Endothelial cell of umbilical vein (primary cell): ENCODE measurements at regions not wholly inside any gene's neighbourhood (a gene's known extent, or its start where the extent isn't known, plus 50 kb on each side); places are given as distances from the start of the nearest gene placed in this dataset.

Source experiments
- EZH2 ChIP-seq: IDR thresholded peaks from 2 replicates; pipeline ENCODE4 v1.6.1; 2012; ENCODE audit warnings: borderline replicate concordance, low read depth, mild to moderate bottlenecking, moderate library complexity, low read length, inconsistent platforms; ENCODE audit not compliant: severe bottlenecking
- GATA2 ChIP-seq: IDR thresholded peaks from 2 replicates; pipeline ENCODE4 v1.7.0; 2011; ENCODE audit warnings: low read depth, mild to moderate bottlenecking, moderate library complexity, mixed read lengths, low read length; ENCODE audit not compliant: insufficient read length, insufficient read depth
- POLR2A ChIP-seq: IDR thresholded peaks from 2 replicates; pipeline ENCODE4 v1.6.1; 2012; ENCODE audit warnings: low read depth, mild to moderate bottlenecking, control low read depth, low read length
- TF ChIP-seq, protein P1 (sequence below), 2 donors: IDR thresholded peaks; 1 replicate in 1 of 2; 2 replicates in 1 of 2; pipeline ENCODE4 v1.5.1; 2011; ENCODE audit warnings: low read length in 2 of 2, mild to moderate bottlenecking in 2 of 2, moderate library complexity in 2 of 2, control low read depth in 1 of 2, inconsistent platforms in 1 of 2, low read depth in 1 of 2; ENCODE audit not compliant: insufficient read depth in 1 of 2; ENCODE audit errors: extremely low read depth in 1 of 2

DNA sequence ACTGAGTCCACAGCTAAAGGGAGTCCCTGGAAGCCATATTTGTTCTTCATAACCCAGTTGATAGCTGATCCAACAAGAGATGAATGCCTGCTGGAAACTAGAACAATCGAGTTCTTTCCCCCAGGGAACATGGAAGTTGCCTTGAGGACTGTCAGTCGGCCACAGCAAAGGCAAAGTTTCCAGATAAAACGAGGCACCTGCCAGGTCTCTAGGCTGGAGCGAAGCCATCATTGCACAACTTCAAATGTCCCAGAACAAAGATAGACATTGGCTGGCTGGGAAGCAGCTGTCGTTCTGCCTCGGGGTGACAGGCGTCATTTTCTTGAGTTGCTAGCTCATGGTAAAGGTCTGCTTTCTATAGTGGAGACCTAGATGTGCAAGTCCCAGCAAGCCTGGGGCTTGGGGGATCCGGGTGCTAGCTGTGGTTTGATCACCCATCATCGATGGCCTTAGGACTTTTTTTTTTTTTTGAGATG is 184.4 kb upstream of the ZNF217 start:
- TF ChIP-seq, protein P1, sequence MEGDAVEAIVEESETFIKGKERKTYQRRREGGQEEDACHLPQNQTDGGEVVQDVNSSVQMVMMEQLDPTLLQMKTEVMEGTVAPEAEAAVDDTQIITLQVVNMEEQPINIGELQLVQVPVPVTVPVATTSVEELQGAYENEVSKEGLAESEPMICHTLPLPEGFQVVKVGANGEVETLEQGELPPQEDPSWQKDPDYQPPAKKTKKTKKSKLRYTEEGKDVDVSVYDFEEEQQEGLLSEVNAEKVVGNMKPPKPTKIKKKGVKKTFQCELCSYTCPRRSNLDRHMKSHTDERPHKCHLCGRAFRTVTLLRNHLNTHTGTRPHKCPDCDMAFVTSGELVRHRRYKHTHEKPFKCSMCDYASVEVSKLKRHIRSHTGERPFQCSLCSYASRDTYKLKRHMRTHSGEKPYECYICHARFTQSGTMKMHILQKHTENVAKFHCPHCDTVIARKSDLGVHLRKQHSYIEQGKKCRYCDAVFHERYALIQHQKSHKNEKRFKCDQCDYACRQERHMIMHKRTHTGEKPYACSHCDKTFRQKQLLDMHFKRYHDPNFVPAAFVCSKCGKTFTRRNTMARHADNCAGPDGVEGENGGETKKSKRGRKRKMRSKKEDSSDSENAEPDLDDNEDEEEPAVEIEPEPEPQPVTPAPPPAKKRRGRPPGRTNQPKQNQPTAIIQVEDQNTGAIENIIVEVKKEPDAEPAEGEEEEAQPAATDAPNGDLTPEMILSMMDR (IDR thresholded peaks at IDR 0.05; ENCODE audit: extremely low read depth in 1 of 2, insufficient read depth in 1 of 2, low read depth in 1 of 2, low read length in 2 of 2), result no peak
- no peak for TF ChIP-seq EZH2
- TF ChIP-seq POLR2A, result no peak
- no peak for TF ChIP-seq GATA2
